ENCODE measurements at regions not wholly inside any gene's neighbourhood (a gene's known extent, or its start where the extent isn't known, plus 50 kb on each side); places are given as distances from the start of the nearest gene placed in this dataset.

GRCh38 chr14:35999294-35999693 lies 173.2 kb downstream of the BRMS1L start:
- DNase-seq = no peak
- intact Hi-C loops (cut with DNase I; ENCODE audit: low total_unique reads) = no loop called here
- Histone ChIP-seq H3K36me3 (no peaks in the 10 kb centered on the region), H3K4me3 (no peak overlapping the region), H3K4me1 (no peaks in the 10 kb centered on the region), H3K9me3 (no peaks in the 10 kb centered on the region), H3K27ac (no peak overlapping the region), H3K27me3 (replicated peaks in 1 of 7) (peaks cover 0 to 17% (median 0%) of the 10 kb centered on the region in 7 donors)
- no peak for TF ChIP-seq POLR2AphosphoS5 (IDR thresholded peaks at IDR 0.05)
- no peak for TF ChIP-seq POLR2A (IDR thresholded peaks at IDR 0.05)
- TF ChIP-seq CTCF (IDR thresholded peaks at IDR 0.05 in 8 of 11, conservative IDR thresholded peaks at IDR 0.05 in 3 of 11) = no peak
- 83 to 92% (median 88%) methylated on average over 5 of the region's 5 CpGs for WGBS, 5 donors

- Histone ChIP-seq H3K27me3 (replicated peaks in 1 of 7) (peaks cover 0 to 17% (median 0%) of the 10 kb centered on the region in 7 donors), H3K4me1 (no peaks in the 10 kb centered on the region), H3K9me3 (no peaks in the 10 kb centered on the region), H3K36me3 (no peaks in the 10 kb centered on the region), H3K4me3 (no peak overlapping the region), H3K27ac (no peak overlapping the region)
- intact Hi-C loops (cut with DNase I; ENCODE audit: low total_unique reads) = no loop called here
- DNase-seq = no peak
- WGBS, 5 donors = 87 to 89% (median 88%) methylated on average over 8 to 12 of the region's 12 CpGs
- TF ChIP-seq CTCF (IDR thresholded peaks at IDR 0.05 in 8 of 11, conservative IDR thresholded peaks at IDR 0.05 in 3 of 11) (no peak), POLR2A (IDR thresholded peaks at IDR 0.05) (no peak), POLR2AphosphoS5 (IDR thresholded peaks at IDR 0.05) (no peak)
Measured at GRCh38 chr14:35998303-35998702, 172.2 kb downstream of the BRMS1L start.

GRCh38 chr14:35993684-35993960 lies 167.5 kb downstream of the BRMS1L start:
- Histone ChIP-seq H3K4me3 (no peak overlapping the region), H3K27me3 (replicated peaks in 1 of 7) (peaks cover 0 to 16% (median 0%) of the 10 kb centered on the region in 7 donors), H3K9me3 (no peaks in the 10 kb centered on the region), H3K4me1 (no peaks in the 10 kb centered on the region), H3K27ac (no peak overlapping the region), H3K36me3 (no peaks in the 10 kb centered on the region)
- TF ChIP-seq POLR2A (IDR thresholded peaks at IDR 0.05) (no peak), POLR2AphosphoS5 (IDR thresholded peaks at IDR 0.05) (no peak), CTCF (IDR thresholded peaks at IDR 0.05 in 8 of 11, conservative IDR thresholded peaks at IDR 0.05 in 3 of 11) (no peak)
- DNase-seq = no peak
- intact Hi-C loops (cut with DNase I; ENCODE audit: low total_unique reads) = no loop called here
- 86 to 94% (median 93%) methylated on average over 3 of the region's 3 CpGs for WGBS, 5 donors

- no peak overlapping the region for H3K4me3 ChIP-seq
- H3K27me3 ChIP-seq (replicated peaks in 1 of 7) = peaks cover 0 to 10% (median 0%) of the 10 kb centered on the region in 7 donors
- TF ChIP-seq CTCF (IDR thresholded peaks at IDR 0.05 in 8 of 11, conservative IDR thresholded peaks at IDR 0.05 in 3 of 11) (no peak), POLR2AphosphoS5 (IDR thresholded peaks at IDR 0.05) (no peak), POLR2A (IDR thresholded peaks at IDR 0.05) (no peak)
- H3K4me1 ChIP-seq = no peaks in the 10 kb centered on the region
- 83 to 89% (median 88%) methylated on average over 5 of the region's 5 CpGs for WGBS, 5 donors
- no peak overlapping the region for H3K27ac ChIP-seq
- DNase-seq = no peak
- H3K9me3 ChIP-seq = no peaks in the 10 kb centered on the region
- H3K36me3 ChIP-seq = no peaks in the 10 kb centered on the region
- intact Hi-C loops (cut with DNase I; ENCODE audit: low total_unique reads) = no loop called here
Measured at GRCh38 chr14:35992816-35993683, 166.9 kb downstream of the BRMS1L start.

Data from spleen (tissue), 11 donors.